NCI-H526 (cell line): ENCODE measurements at regions not wholly inside any gene's neighbourhood (a gene's known extent, or its start where the extent isn't known, plus 50 kb on each side); places are given as distances from the start of the nearest gene placed in this dataset.
"Not testable (repeated sequence)": the region's sequence is repeated elsewhere in the genome, so short reads cannot be mapped to it uniquely, and the experiment has no call there.

ENCODE experiments used
- DNase-seq, 2 experiments: peaks; one replicate each; lab custom pipeline; 2025; lab: John Stamatoyannopoulos, UW

DNA sequence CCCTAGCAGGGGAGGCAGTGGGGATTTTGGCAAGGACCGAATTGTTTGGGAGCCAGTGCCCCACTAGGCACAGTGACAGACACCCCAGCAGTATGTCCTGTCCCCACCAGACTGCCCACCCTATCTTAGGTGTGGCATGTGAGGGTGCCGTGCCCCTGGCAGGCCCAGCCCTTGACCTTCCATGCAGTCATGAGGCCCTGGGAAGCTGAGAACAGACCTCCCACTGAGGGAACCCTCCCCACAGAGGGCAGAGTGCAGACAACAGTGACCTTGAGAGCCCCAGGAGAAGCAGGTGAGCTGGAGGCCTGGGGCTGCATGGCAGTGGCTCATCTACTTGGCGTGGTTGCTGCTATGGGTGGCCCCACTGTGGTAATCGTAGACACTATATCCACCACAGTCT, 538.1 kb downstream of the GOLGA6L6 start:
- not testable (repeated sequence) for DNase-seq

DNA sequence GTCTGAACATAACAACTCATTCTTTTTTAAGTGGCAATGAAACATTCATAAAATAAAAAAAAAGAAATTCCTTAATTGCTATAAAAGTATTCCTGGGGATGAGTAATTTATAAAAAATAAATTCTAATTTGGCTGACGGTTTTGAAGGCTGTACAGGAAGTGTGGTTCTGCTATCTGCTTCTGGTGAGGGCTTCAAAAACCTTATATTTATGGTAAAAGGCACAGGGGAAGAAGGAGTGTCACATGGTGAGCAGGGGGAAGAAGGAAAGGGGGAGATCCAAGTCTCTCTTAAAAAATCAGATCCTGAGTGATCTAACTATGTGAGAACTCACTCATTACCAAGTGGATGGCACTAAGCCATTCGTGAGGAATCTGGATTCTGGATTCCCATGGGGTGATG, 539.0 kb downstream of the GOLGA6L6 start:
- DNase-seq = not testable (repeated sequence)

DNA sequence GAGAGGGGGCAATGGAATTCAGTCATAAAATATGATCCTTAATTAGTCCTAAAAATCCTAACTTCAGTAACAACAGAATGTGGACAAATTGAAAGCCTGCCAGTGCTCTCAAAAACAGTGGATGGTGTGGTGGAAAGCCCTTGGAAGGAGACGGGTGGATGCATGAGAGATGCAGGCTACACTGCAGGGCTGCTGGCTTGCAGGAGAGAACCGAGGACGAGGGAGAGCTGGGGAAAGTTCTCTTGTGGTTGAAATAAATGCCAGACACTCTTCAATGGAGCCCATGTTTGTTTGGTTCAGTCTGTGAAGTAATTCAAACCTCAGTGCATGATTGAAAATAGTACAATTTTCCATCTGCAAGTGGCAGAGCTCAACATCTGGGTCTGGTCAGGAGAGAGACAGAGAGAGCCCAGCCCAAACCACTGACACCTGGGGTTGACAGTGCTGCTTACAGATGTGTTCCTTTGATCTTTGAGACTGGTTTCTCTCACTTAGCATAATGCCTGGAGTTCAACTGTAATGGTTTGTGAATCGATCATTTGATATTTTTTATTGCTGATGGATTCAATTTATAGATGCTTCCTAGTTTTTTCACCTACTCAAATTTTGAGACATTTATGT, 544.9 kb downstream of the GOLGA6L6 start:
- not testable (repeated sequence) for DNase-seq

DNA sequence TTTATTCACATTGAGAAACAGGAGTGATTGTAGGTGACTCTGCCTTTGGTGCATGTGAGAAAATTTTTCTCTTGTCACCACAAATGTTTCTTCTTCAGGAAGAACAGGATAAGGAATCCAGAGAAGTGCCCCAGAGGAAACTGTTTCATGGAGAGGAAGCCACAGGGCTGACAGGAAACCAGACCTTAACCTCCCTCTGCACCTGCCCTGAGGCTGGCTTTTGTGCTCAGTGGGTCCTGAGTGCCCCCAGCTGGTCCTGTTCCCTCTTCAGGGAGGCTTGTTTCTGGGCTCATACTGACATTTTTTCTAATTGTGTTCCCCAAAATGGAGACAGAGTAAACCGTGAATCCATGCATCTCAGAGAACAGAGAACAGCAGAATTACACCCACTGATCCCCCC, 546.3 kb downstream of the GOLGA6L6 start:
- DNase-seq = not testable (repeated sequence)

DNA sequence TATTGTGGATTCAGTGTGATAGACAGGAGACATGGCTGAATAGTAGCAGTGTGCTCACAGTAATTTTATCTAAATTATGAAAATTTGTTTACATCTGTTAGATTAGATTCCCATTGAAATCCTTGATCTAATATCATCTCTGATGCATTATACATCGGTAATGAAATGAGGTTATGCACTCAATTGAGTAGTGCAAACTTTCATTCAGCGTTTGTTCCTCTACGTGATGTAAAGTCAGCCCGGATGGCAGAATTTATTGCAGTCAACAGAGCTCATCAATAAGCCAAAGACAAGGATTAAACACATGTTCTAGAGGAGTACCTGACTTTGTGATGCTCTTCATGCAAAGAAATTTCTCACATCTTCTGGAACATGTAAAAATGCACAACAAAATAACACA, 549.2 kb downstream of the GOLGA6L6 start:
- DNase-seq = no peak

DNA sequence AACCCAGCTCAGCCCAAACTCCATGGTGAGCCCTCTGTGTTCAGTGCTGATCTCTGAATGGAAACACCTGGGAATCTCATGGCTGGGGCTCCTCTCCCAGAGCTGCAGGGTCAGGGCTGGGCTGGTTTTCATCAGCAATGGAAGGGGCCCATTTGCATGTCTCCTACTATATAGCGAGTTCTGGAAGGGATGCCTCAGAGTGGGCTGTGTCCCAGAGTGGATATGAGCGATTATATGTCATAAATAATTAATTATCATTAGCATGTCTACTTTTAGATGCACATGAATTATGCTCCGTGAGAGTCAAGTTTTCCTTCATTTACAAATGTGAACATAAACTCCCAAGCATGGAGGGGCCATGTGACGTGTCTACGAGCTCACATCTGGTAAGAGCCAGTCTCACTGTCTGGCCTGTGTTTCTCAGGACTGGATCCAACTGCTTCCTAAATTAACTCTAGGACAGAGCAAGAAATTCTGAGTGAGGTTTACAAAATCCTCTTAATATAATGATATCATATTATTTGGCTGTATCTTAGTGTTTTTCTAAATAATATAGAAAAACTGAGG, 553.4 kb downstream of the GOLGA6L6 start:
- DNase-seq = peak in 1 of 2 experiments; percentile 0

DNA sequence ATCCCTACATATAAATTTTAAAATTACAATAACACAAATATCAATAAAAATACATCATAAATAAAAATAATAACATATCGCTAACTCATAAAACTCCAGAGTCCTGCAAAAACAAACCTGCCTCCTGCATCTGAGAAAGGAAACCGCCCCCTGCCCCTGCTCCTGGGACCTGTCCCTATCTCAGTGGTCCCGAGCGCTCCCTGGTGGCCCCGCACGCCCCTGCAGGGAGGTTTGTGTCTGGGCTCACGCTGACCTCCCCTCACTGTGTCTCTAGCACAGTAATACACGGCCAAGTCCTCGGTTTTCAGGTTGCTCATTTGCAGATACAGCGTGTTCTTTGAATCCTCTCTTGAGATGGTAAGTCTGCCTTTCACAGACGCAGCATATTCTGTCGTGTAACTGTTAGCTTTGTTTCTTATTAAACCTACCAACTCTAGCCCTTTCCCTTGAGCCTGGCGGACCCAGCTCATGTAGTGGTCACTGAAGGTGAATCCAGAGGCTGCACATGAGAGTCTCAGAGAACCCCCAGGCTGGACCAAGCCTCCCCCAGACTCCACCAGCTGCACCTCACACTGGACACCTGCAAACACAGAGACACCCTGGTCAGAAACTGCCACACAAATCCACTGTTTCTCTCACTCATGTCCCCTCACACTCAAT, 554.1 kb downstream of the GOLGA6L6 start:
- DNase-seq = peak in 1 of 2 experiments; percentile 43

DNA sequence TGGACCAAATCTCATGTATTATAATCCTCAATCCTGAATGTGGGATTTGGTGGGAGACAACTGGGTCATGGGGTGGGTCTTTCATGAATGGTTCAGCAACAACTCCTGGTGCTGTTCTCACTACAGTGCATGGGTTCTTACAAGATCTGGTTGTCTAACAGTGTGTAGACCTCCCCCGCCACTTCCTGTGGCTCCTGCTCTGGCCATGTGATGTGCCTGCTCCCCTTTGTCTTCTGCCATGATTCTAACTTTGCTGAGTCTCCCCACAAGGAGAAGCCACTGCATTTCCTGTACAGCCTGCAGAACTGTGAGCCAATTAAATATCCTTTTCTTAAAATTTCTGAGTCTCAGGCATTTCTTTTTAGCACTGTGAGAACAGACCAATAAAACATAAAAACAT, 557.5 kb downstream of the GOLGA6L6 start:
- no peak for DNase-seq

DNA sequence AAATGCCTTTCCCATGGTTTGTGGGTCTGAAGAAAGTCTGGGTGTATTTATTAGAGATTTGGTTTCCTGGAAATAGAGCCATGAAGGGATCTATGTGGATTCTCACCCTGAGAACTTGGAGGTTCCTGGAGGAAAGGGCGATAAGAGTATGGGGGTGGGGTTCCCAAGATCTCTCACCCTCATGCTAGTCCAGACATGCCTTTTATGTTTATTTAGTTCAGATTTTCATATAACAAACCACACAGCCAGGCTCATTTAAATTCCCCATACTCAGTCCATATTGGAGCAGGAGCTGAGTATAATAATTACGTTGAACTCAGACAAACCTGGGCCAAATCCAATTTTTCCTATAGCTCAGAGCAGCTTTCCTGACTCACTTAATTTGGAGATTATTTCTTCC, 566.6 kb downstream of the GOLGA6L6 start:
- no peak for DNase-seq

DNA sequence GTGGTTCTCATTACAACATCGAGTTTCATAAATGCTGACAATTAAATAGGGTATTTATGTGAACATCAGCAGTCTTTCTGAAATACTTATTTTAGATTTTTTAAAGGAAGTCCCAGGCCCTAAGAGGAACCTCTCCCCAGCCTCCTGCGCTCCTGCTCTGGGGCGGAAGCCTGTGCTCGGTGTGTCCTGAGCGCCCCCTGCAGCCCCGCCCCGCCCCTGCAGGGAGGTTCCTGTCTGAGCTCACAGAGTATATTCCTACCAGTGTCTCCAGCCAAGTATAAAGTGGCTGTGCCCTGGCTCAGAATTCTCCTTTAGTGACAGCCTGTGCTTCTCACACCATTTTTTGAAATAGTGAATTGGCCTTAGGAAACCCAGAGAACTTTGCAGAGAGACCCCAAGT, 567.9 kb downstream of the GOLGA6L6 start:
- DNase-seq = peak in 1 of 2 experiments; percentile 0

DNA sequence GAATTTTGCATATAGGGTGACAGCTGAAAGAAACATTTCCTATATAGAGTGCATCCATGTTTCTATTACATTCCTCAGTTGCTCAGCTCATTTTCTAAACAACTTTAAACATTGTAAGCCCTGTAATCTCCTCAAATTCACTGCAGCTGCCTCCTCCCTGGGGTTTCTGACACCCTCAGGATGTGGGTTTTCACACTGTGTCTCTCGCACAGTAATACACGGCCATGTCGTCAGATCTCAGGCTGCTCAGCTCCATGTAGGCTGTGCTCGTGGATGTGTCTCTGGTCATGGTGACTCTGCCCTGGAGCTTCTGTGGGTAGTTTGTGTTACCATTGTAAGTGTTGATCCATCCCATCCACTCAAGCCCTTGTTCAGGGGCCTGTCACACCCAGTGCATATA, 569.0 kb downstream of the GOLGA6L6 start:
- not testable (repeated sequence) for DNase-seq

DNA sequence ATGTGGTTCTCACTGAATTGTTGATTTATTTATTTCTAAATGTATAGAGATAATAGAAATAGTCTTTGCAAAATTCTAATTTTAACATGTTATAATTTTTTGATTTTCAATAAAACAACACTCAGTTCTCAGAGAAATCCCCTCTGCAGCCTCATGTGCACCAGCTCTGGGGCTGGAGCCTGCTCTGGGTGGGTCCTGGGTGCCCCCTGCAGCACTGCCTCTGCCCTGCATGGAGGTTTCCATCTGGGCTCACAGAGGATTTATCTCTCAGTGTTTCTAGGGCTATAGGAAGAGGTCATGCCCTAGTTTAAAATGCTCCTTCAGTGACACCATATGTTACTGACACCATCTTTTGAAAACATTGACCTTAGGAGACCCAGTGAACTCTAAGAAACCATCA, 576.0 kb downstream of the GOLGA6L6 start:
- not testable (repeated sequence) for DNase-seq

DNA sequence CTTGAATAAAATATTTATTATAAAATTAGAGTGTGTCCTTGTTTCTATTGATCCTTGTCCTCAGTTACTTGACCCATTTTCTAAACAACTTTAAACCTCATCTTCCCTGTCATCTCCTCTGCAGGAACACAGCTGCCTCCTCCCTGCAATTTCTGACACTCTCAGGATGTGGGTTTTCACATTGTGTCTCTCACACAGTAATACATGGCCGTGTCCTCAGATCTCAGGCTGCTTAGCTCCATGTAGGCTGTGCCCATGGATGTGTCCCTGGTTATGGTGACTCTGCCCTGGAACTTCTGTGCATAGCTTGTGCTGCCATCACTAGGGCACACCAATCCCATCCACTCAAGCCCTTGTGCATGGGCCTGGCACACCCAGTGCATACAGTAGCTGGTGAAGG, 577.1 kb downstream of the GOLGA6L6 start:
- not testable (repeated sequence) for DNase-seq

DNA sequence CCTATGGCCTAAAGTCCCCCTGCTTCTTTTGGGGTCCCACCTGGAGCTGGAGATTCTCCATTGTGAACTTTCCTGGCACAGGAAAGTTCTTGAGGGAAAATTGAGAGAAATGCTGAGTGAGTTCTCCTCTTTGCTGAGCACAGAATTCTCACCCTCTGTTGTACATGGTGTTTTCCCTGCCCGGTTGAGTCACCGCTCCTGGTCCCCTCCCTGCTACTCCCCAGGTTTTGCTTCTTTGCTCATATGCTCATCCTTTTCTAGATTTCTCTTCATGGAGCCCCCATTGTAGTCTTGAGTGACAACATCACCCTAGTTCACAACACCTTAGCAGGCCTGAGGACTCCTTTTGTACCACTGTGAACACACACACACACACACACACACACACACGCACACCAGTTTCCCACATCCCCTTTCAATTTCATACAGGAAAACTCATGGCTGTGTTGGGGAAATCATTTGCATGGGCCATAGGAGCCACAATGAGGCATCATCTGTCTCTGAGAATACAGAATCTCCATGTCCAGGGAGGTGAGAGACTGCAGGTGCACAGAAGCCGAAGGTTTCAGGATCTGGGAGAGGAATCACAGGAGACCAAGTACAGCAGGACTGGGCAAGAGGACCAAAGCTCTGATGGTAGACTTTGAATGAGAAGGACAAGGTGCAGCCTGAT, 585.3 kb downstream of the GOLGA6L6 start:
- no peak for DNase-seq

DNA sequence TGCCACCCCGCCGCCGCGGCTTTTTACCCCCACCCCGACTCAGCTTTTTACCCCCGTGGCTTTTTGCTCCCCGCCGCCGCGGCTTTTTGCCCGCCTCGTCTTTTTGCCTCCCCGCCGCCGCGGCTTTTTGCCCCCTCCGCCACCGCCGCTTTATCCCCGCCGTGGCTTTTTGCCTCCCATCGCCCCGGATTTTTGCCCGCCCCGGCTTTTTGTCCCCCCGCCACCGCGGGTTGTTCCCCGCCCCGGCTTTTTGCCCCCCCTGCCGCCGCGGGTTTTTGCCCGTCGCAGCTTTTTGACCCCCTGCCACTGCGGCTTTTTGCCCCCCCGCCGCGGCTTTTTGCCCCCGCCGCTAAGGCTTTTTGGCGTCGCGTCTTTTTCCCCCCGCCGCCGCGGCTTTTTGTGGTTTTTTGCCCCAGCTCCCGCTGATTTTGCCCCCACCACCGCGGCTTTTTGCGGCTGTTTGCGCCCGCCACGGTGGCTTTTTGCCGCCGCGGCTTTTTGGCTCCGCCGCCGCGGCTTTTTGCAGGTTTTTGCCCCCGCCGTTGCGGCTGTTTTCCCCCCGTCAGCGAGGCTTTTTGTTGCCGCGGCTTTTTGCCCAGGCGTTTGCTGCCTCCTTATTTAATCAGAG, 597.2 kb downstream of the GOLGA6L6 start:
- no peak for DNase-seq

DNA sequence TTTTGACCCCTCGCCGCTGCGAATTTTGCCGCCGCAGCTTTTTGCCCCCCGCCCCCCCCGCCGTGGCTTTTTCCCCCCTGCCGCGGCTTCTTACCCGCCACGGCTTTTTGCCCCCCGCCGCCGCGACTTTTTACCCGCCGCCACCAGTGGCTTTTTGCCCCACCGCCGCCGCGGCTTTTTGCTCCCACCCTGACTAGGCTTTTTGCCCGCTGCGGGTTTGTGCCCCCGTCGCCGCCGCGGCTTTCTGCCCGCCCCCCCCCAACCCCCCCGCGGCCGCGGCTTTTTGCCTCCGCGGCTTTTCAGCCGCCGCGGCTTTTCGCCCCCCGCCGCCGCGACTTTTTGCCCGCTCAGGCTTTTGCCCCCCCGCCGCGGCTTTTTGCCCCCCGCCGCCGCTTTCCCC, 598.1 kb downstream of the GOLGA6L6 start:
- DNase-seq = no peak

DNA sequence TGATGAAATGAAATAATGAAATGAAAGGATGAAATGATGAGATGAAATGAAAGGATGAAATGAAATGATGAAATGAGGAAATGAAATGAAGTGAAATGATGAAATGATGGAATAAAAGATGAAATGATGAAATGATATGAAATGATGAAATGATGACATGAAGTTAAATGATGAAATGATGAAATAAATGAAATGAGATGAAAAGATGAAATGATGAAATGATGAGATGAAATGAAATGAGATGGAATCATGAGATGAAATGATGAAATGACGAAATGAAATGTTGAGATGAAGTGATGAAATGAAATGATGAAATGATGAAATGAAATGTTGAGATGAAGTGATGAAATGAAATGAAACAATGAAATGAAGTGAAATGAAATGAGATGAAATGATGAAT, 638.3 kb downstream of the GOLGA6L6 start:
- not testable (repeated sequence) for DNase-seq

DNA sequence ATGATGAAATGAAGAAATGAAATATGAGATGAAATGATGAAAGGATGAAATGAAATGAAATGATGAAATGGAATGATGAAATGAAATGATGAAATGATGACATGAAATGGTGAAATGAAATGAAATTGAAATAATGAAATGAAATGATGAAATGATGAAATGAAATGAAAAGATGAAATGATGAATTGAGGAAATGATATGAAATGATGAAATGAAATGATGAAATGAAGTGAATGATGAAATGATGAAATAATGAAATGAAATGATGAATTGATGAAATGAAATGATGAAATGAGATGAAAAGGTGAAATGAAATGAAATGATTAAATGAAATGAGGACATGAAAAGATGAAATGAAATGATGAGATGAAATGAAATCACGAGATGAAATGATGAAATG, 639.2 kb downstream of the GOLGA6L6 start:
- DNase-seq = not testable (repeated sequence)

DNA sequence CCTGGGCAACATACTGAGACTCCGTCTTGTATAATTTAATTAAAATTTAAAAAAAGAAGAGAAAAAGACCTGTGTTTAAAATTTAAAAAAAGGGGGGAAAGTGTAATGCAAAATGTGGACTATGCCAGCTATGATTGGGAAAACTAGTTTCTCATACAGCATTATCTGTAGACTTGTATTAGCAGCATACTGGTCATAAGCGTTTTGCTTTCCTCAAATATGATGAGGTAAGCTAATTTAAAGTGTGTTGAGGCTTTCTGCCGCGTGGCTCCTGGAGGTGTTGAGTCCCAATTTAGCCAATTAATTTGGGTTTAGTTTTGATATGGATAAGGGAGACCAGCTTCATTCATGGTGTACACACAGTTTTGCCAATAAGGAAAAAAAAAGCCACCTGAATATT, 640.2 kb downstream of the GOLGA6L6 start:
- DNase-seq = not testable (repeated sequence)

DNA sequence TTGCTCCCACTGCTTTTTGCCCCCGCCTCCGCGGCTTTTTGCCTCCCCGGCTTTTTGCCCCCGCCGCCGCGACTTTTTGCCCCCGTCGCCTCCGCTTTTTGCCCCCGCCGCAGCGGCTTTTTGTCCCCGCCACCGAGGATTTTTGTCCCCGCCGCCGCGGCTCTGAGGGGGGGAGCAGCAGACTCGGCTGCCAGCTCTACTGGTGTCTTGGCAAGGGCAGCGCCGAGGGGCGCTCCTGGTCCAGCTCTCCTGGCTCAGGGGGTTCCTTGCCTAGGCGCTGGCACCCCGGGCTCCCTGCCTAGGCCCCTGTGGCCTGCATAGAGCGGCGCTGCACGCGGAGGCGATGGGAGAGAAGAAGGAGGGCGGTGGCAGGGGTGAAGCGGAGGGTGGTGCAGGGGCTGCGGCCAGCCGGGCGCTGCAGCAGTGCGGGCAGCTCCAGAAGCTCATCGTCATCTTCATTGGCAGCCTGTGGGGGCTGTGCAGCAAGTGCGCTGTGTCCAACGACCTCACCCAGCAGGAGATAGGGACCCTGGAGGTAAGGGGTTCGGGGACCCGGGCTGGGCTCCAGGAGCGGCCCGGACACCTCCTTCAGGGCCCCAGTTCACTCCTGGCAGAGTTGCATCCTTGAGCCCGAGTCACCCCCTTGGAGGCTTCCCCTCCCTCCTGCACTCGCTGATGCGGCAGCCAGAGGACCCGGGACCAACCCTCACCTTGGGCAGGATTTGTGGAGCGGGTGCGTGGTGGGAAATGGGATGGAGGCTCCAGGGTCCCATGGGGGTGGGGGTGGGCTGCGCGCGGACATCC, 642.4 kb downstream of the GOLGA6L6 start:
- no peak for DNase-seq

DNA sequence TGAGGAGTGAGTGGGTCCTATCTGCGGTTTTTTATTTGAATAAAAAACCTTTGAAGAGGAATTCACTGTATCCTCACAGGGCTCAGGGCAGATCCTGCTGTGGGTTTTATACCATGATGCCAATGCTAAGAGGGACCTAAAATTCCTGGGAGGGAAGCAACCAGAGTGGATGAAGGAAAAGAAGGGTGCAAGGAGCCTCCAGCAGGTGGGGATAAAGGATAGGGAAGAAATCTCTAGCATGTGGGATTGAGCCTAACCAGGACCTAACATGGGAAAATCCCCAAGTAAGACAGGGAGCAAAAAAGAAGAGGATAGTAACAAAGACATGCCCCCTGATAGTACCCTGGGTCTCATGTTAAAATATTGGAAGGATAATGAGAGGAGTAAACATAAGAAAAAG, 652.8 kb downstream of the GOLGA6L6 start:
- peak in 1 of 2 experiments; percentile 0 for DNase-seq

DNA sequence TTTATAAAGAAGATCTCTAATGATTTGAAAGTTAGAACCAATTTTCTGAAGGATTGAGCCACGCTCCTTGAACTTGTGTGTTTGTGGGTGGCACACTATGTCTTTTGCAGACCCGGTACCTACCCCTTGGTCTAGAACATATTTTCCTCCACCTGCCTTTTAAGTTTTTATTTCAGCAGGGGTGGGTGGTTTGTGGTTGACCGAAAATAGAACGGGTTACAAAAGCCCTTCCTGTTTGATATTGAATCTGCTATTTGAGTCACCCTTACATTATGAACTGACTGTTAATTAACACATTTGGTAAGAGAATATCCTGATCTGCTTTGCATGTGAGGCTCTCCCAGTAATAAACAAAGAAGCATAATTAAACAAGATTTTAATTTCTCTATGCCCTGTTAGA, 697.5 kb downstream of the GOLGA6L6 start:
- not testable (repeated sequence) for DNase-seq
